Activated T-helper 1 cell treated with anti-CD3 and anti-CD28 coated beads, Interleukin-12 subunit alpha, Interleukin-12 subunit beta, Interleukin-2, Interleukin-4 antibody, amounts not matched to agents 30 ng/mL and 10 ng/mL and 1 ng/mL, durations not matched to agents 14 hours and 24 hours and 36 hours (primary cell): ENCODE measurements at regions not wholly inside any gene's neighbourhood (a gene's known extent, or its start where the extent isn't known, plus 50 kb on each side); places are given as distances from the start of the nearest gene placed in this dataset.
"Not testable (repeated sequence)": the region's sequence is repeated elsewhere in the genome, so short reads cannot be mapped to it uniquely, and the experiment has no call there.

Experiments
- DNase-seq: peaks from one replicate; pipeline ENCODE4 v3.0.0; 2021; ENCODE audit warnings: low spot score
- H3K27ac Mint-ChIP-seq: one replicate; pipeline ENCODE4 v1.8.0; 2021; ENCODE audit warnings: mild to moderate bottlenecking, mixed read lengths
- H3K27me3 Mint-ChIP-seq: one replicate; pipeline ENCODE4 v1.8.0; 2022; ENCODE audit warnings: mild to moderate bottlenecking, moderate library complexity, mixed read lengths; ENCODE audit not compliant: insufficient read depth
- H3K36me3 Mint-ChIP-seq: one replicate; pipeline ENCODE4 v1.8.0; 2021; ENCODE audit warnings: low read depth, mixed read lengths
- H3K4me1 Mint-ChIP-seq: one replicate; pipeline ENCODE4 v1.8.0; 2021; ENCODE audit warnings: low read depth, mixed read lengths
- H3K4me3 Mint-ChIP-seq: one replicate; pipeline ENCODE4 v1.8.0; 2021; ENCODE audit warnings: mild to moderate bottlenecking, moderate library complexity, mixed read lengths
- H3K9me3 Mint-ChIP-seq: one replicate; pipeline ENCODE4 v1.8.0; 2021; ENCODE audit warnings: mixed read lengths
- intact Hi-C: fragments of 100-400 bp; cut with micrococcal nuclease; formaldehyde crosslinking; loops from one replicate; pipeline ENCODE4 v1.15.1; 2024

GRCh38 chr5:158265346-158265745 lies 406.4 kb upstream of the CLINT1 start:
- no peaks in the 10 kb centered on the region for H3K4me1 Mint-ChIP-seq
- H3K4me3 Mint-ChIP-seq: no peak overlapping the region
- H3K27me3 Mint-ChIP-seq: peaks cover 1% of the 10 kb centered on the region
- H3K36me3 Mint-ChIP-seq: no peaks in the 10 kb centered on the region
- H3K27ac Mint-ChIP-seq: no peak overlapping the region
- DNase-seq: no peak
- no peaks in the 10 kb centered on the region for H3K9me3 Mint-ChIP-seq
- intact Hi-C loops: no loop called here

GRCh38 chr5:158264264-158264663 lies 405.3 kb upstream of the CLINT1 start:
- intact Hi-C loops: no loop called here
- Mint-ChIP-seq H3K9me3 (no peaks in the 10 kb centered on the region), H3K4me1 (no peaks in the 10 kb centered on the region), H3K36me3 (no peaks in the 10 kb centered on the region), H3K27me3 (peaks cover 1% of the 10 kb centered on the region), H3K27ac (no peak overlapping the region), H3K4me3 (no peak overlapping the region)
- no peak for DNase-seq

GRCh38 chr5:158261674-158262367 lies 402.9 kb upstream of the CLINT1 start:
- H3K4me1 Mint-ChIP-seq: no peaks in the 10 kb centered on the region
- intact Hi-C loops: no loop called here
- H3K4me3 Mint-ChIP-seq: no peak overlapping the region
- H3K27me3 Mint-ChIP-seq: peaks cover 1% of the 10 kb centered on the region
- H3K36me3 Mint-ChIP-seq: no peaks in the 10 kb centered on the region
- H3K9me3 Mint-ChIP-seq: no peaks in the 10 kb centered on the region
- H3K27ac Mint-ChIP-seq: no peak overlapping the region
- no peak for DNase-seq

GRCh38 chr5:158256096-158256495 lies 397.2 kb upstream of the CLINT1 start:
- no peaks in the 10 kb centered on the region for H3K9me3 Mint-ChIP-seq
- H3K27ac Mint-ChIP-seq: no peak overlapping the region
- no peaks in the 10 kb centered on the region for H3K27me3 Mint-ChIP-seq
- no peaks in the 10 kb centered on the region for H3K36me3 Mint-ChIP-seq
- no peaks in the 10 kb centered on the region for H3K4me1 Mint-ChIP-seq
- no peak for DNase-seq
- intact Hi-C loops: no loop called here
- no peak overlapping the region for H3K4me3 Mint-ChIP-seq

- H3K36me3 Mint-ChIP-seq: no peaks in the 10 kb centered on the region
- H3K4me3 Mint-ChIP-seq: no peak overlapping the region
- no peak for DNase-seq
- no peaks in the 10 kb centered on the region for H3K27me3 Mint-ChIP-seq
- intact Hi-C loops: no loop called here
- no peak overlapping the region for H3K27ac Mint-ChIP-seq
- H3K9me3 Mint-ChIP-seq: no peaks in the 10 kb centered on the region
- H3K4me1 Mint-ChIP-seq: no peaks in the 10 kb centered on the region
These were observed 396.7 kb upstream of the CLINT1 start for GRCh38 chr5:158255609-158256008.

- DNase-seq: no peak
- H3K4me1 Mint-ChIP-seq: no peaks in the 10 kb centered on the region
- H3K9me3 Mint-ChIP-seq: no peaks in the 10 kb centered on the region
- intact Hi-C loops: no loop called here
- H3K4me3 Mint-ChIP-seq: no peak overlapping the region
- no peaks in the 10 kb centered on the region for H3K36me3 Mint-ChIP-seq
- H3K27ac Mint-ChIP-seq: no peak overlapping the region
- peaks cover 3% of the 10 kb centered on the region for H3K27me3 Mint-ChIP-seq
These were observed 387.7 kb upstream of the CLINT1 start for GRCh38 chr5:158246661-158247060.

GRCh38 chr5:158245513-158245912 lies 386.6 kb upstream of the CLINT1 start:
- Mint-ChIP-seq H3K4me3 (no peak overlapping the region), H3K4me1 (no peaks in the 10 kb centered on the region), H3K36me3 (no peaks in the 10 kb centered on the region), H3K27ac (no peak overlapping the region), H3K9me3 (no peaks in the 10 kb centered on the region), H3K27me3 (peaks cover 3% of the 10 kb centered on the region)
- no peak for DNase-seq
- intact Hi-C loops: no loop called here

- Mint-ChIP-seq H3K27me3 (peaks cover 3% of the 10 kb centered on the region), H3K9me3 (no peaks in the 10 kb centered on the region), H3K36me3 (no peaks in the 10 kb centered on the region), H3K27ac (no peak overlapping the region), H3K4me1 (no peaks in the 10 kb centered on the region), H3K4me3 (no peak overlapping the region)
- intact Hi-C loops: no loop called here
- DNase-seq: no peak
These were observed 385.9 kb upstream of the CLINT1 start for GRCh38 chr5:158244882-158245281.

GRCh38 chr5:158236511-158237335 lies 377.8 kb upstream of the CLINT1 start:
- H3K9me3 Mint-ChIP-seq: no peaks in the 10 kb centered on the region
- intact Hi-C loops: no loop called here
- DNase-seq: no peak
- no peak overlapping the region for H3K27ac Mint-ChIP-seq
- no peaks in the 10 kb centered on the region for H3K27me3 Mint-ChIP-seq
- no peaks in the 10 kb centered on the region for H3K36me3 Mint-ChIP-seq
- no peak overlapping the region for H3K4me3 Mint-ChIP-seq
- no peaks in the 10 kb centered on the region for H3K4me1 Mint-ChIP-seq

- intact Hi-C loops: no loop called here
- no peaks in the 10 kb centered on the region for H3K9me3 Mint-ChIP-seq
- H3K4me3 Mint-ChIP-seq: no peak overlapping the region
- H3K4me1 Mint-ChIP-seq: no peaks in the 10 kb centered on the region
- no peaks in the 10 kb centered on the region for H3K36me3 Mint-ChIP-seq
- H3K27me3 Mint-ChIP-seq: no peaks in the 10 kb centered on the region
- DNase-seq: no peak
- H3K27ac Mint-ChIP-seq: no peak overlapping the region
These were observed 376.2 kb upstream of the CLINT1 start for GRCh38 chr5:158235159-158235547.

- Mint-ChIP-seq H3K4me3 (no peak overlapping the region), H3K36me3 (no peaks in the 10 kb centered on the region), H3K4me1 (no peaks in the 10 kb centered on the region), H3K27ac (no peak overlapping the region), H3K27me3 (no peaks in the 10 kb centered on the region), H3K9me3 (no peaks in the 10 kb centered on the region)
- intact Hi-C loops: no loop called here
- no peak for DNase-seq
These were observed 375.6 kb upstream of the CLINT1 start for GRCh38 chr5:158234323-158235158.

- no peaks in the 10 kb centered on the region for H3K36me3 Mint-ChIP-seq
- H3K27ac Mint-ChIP-seq: no peak overlapping the region
These were observed 374.9 kb upstream of the CLINT1 start for GRCh38 chr5:158233735-158234322.

GRCh38 chr5:158227314-158227713 lies 368.4 kb upstream of the CLINT1 start:
- intact Hi-C loops: not testable (repeated sequence)

More at GRCh38 chr5:158233735-158234322, 374.9 kb upstream of the CLINT1 start:
- DNase-seq: no peak
- H3K4me3 Mint-ChIP-seq: no peak overlapping the region
- H3K9me3 Mint-ChIP-seq: no peaks in the 10 kb centered on the region
- no peaks in the 10 kb centered on the region for H3K27me3 Mint-ChIP-seq
- intact Hi-C loops: no loop called here
- no peaks in the 10 kb centered on the region for H3K4me1 Mint-ChIP-seq

More at GRCh38 chr5:158227314-158227713, 368.4 kb upstream of the CLINT1 start:
- H3K9me3 Mint-ChIP-seq, H3K27ac Mint-ChIP-seq, H3K4me1 Mint-ChIP-seq, H3K27me3 Mint-ChIP-seq, H3K4me3 Mint-ChIP-seq, H3K36me3 Mint-ChIP-seq, DNase-seq: not testable (repeated sequence)
